Coronary artery (tissue), 2 donors: ENCODE measurements at regions not wholly inside any gene's neighbourhood (a gene's known extent, or its start where the extent isn't known, plus 50 kb on each side); places are given as distances from the start of the nearest gene placed in this dataset.

Source experiments
- DNase-seq: peaks from one replicate; pipeline ENCODE4 v3.0.0-alpha.2; 2017; ENCODE audit warnings: low spot score
- H3K27ac ChIP-seq, 2 donors: fragments of 200-600 bp; sonication (generic); one replicate each; pipeline ENCODE4 v1.5.1; 2016 to 2019
- H3K4me3 ChIP-seq: fragments of 200-600 bp; sonication (generic); 2 replicates; pipeline ENCODE4 v1.5.1; 2016; ENCODE audit warnings: mild to moderate bottlenecking, moderate library complexity
- CTCF ChIP-seq: fragments of 200-600 bp; sonication (generic); IDR thresholded peaks from one replicate; pipeline ENCODE4 v1.5.1; 2019; ENCODE audit warnings: antibody characterized with exemption

GRCh38 chr2:106607371-106607770 is 120.2 kb downstream of the CD8B2 start:
- no peak for TF ChIP-seq CTCF
- Histone ChIP-seq H3K4me3 (no peak overlapping the region), H3K27ac (no peak overlapping the region)
- DNase-seq: no peak

- Histone ChIP-seq H3K4me3 (no peak overlapping the region), H3K27ac (no peak overlapping the region)
- DNase-seq: no peak
- no peak for TF ChIP-seq CTCF
These were observed 122.6 kb downstream of the CD8B2 start for GRCh38 chr2:106609780-106610179.

DNA sequence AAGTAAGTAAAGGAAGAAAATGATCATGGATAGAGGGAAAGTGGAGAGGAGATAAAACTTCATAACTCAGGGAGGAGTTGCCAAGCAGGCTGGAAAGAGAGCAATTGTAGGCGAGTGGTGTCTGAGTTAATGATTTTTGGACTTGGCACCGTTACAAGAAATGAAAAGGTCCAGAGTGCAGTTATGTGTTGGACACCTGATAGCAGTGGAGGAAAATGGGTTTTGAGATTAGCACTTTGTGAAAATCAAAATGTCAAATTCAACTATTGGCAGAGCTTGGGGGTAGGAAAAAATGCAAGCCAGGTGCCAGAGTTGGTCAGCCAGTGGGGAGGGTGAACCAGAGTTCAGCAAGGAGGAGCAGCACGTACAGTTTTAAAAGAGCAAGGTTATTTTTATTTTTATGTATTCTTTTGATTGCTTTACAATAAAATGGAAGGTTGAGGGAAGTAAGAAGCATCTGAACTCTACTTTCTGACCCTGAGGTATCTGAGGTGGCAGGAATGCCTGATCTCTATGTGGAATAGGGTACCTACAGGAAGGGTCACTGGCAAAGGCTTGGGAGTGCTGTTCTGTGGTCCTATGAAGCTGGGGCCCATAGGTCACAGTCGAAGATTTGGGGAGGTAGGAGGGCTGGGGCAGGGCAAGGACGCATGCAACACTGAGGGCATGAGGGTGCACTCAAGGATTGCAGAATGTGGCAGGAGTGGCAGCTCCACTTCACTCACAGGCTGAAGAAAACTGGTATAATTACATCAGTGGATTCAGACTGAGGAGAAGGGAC is 127.5 kb downstream of the CD8B2 start:
- no peak for DNase-seq
- no peak for TF ChIP-seq CTCF

GRCh38 chr2:106618614-106619013 is 131.4 kb downstream of the CD8B2 start:
- TF ChIP-seq CTCF: no peak
- H3K4me3 ChIP-seq: no peak overlapping the region
- H3K27ac ChIP-seq: no peak overlapping the region
- no peak for DNase-seq

More for the DNA sequence above, 127.5 kb downstream of the CD8B2 start:
- H3K4me3 ChIP-seq: no peak overlapping the region
- H3K27ac ChIP-seq: no peak overlapping the region

GRCh38 chr2:106623456-106623855 is 136.3 kb downstream of the CD8B2 start:
- no peak for DNase-seq
- no peak for TF ChIP-seq CTCF
- Histone ChIP-seq H3K27ac (no peak overlapping the region), H3K4me3 (no peak overlapping the region)

DNA sequence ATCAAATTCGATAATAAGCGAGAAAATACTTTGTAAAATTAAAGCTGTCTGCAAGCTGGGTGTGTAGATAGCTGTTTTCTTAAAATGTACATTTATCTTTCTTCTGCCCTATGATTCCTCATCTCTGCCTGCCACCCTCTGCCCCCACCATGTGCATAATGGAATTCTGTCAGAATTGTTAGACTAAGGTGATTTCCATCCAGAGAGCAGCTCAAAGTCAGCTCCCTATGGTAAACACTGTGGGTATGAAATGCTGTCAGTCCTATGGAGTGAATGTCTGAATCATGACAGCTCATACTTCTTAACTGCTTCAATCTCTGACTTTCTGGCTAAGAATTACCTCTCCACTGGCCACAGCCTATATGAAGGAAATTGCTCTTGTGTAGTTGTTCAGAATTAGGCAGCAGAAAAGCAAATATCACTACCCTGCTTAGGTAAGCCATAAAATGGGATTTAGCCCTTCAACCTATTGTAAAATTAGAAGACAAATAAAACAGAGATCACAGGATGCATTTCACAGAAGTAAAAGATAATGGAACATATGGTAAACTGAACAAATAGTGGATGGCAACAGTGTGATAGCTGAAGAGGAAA is 137.7 kb downstream of the CD8B2 start:
- no peak for TF ChIP-seq CTCF
- Histone ChIP-seq H3K27ac (no peak overlapping the region), H3K4me3 (no peak overlapping the region)
- DNase-seq: no peak

DNA sequence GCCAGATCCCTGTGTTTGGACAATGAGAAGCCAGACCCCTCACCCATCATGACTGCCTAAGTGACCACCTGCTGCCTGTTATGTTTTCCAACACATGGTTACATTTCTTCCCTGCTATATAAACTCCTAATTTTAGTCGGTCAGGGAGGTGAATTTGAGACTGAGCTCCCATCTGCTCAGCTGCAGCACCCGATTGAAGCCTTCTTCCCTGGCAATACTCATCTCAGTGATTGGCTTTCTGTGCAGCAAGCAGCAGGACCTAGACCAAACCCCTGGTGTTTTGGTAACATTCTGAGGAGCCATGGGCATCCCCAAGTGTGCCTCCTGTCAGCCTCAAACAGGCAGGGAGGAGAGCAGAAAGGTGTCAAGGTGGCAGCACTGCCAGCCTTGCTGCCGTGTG is 141.2 kb downstream of the CD8B2 start:
- Histone ChIP-seq H3K27ac (no peak overlapping the region), H3K4me3 (no peak overlapping the region)
- no peak for DNase-seq
- TF ChIP-seq CTCF: no peak
